Kidney tubule cell (primary cell): ENCODE measurements at regions not wholly inside any gene's neighbourhood (a gene's known extent, or its start where the extent isn't known, plus 50 kb on each side); places are given as distances from the start of the nearest gene placed in this dataset.

Source experiments
- DNase-seq: peaks from one replicate; pipeline ENCODE4 v3.0.0-alpha.2; 2018; ENCODE audit warnings: low spot score

DNA sequence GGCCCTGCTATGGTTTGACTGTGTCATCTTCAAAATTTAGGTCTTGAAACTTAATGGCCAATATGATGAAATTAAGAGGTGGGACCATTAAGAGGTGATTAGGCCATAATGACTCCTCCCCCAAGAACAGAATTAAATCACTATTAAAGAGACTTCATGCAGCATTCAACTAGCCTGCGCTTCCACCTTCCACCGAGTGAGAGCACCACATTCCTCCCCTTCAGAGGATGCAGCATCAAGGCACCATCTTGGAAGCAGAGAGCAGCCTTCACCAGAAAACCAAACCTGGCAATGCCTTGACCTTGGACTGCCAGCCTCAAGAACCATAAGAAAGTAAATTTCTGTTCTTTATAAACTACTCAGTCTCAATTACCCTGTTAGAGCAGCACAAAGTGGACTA, 371.1 kb upstream of the NFE2L3 start:
- DNase-seq, result no peak

DNA sequence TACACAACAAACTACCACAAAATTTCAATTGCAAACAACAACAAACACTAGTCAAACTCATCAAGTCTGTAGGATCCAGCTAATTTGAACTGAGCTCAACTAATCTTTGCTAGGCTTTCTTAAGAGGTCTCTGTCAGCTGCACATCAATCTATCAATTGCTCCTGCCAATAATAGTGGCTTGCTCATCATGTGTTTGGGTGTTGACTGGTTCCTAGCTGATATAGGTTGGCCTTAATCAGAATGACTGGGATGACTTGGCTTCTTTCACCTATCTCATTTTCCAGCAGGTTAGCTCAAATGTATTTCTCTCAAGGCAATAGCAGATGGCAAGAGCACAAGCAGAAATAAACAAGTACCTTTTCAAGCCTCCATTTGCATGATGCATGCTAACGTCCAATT, 370.3 kb upstream of the NFE2L3 start:
- no peak for DNase-seq

DNA sequence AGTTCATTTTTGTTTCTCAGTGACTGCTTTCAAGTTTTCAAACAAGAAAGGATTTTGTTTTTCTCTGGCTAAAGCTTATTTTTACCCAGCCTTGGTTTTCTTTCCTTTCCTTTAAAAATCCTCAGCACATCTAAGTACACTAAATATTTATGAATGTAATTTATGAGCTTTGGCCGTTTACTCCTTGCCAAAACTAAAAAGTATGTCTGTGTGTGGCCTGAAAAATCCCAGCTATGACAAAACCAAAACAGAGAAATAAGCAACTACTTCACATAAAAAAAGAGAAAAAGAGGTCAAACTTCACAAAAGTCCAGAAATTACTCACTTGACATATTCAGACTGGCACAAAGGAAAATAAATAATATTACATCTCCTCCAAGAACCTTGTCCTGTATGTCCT, 365.1 kb upstream of the NFE2L3 start:
- no peak for DNase-seq

DNA sequence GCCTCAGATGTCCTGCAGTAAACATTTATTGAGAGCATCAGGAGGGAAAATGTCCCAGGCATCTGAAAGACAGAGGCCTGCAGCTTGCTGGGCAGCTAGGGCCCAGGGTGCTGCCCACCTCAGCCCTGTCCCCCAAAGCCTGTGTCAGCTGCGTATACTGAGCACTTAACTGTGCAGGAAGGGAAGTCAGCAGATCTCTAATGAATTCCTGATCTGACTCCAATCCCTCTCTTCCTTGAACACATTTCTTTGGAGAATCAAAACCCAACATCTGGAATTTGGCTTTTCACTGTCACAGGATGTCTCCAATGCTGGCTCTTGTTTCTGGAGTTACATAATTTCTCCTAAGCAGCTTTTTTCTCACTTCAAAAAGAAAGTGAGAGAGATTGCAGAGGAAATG, 364.7 kb upstream of the NFE2L3 start:
- DNase-seq, result no peak

DNA sequence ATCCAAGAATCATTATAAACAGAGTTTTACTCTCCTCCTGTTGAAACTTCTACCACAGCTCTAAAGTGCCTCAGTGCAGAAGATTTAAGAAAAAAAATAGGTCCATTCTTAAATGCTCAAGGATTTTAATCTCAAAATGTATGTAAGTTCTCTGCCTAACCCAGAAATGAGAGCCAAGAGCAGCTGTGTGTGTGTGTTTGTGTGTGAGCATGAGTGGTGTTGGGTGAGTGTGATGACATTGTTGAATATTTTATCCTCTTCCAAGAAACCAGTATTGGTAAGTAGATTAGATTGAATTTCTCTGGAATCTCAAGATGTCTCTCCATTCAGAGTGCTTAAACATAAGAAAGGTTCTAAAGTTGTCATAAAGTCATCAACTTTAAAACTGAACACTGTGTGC, 363.6 kb upstream of the NFE2L3 start:
- DNase-seq, result no peak

DNA sequence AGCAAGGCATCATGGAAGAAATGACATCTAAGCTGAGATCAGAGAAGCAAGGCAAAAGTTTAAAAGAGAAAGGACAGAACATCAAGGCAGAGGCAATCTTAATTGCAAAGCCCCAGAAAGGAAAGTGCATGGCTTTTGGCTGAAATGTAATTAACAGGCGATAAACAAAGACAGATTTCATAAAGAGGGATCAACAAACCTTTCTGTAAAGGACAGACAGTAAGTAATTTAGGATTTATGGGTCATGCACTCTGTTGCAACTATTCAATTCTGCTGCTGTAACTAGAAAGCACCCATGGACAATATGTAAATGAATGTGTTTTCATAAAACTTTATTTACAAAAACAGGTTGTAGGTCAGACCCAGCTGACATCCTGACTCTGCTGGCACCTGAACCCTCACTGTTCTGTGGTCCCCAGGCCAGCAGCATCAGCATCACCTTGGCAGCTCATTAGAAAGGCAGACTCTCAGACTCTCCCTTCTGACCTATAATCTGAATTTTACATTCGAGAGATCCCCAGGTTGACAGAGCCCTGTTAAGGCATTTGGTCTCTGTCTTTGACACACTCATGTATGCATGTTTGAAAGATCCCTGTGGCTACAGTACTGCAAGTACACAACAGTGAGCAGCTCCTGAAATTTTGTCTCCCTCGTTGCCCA, 362.9 kb upstream of the NFE2L3 start:
- no peak for DNase-seq

DNA sequence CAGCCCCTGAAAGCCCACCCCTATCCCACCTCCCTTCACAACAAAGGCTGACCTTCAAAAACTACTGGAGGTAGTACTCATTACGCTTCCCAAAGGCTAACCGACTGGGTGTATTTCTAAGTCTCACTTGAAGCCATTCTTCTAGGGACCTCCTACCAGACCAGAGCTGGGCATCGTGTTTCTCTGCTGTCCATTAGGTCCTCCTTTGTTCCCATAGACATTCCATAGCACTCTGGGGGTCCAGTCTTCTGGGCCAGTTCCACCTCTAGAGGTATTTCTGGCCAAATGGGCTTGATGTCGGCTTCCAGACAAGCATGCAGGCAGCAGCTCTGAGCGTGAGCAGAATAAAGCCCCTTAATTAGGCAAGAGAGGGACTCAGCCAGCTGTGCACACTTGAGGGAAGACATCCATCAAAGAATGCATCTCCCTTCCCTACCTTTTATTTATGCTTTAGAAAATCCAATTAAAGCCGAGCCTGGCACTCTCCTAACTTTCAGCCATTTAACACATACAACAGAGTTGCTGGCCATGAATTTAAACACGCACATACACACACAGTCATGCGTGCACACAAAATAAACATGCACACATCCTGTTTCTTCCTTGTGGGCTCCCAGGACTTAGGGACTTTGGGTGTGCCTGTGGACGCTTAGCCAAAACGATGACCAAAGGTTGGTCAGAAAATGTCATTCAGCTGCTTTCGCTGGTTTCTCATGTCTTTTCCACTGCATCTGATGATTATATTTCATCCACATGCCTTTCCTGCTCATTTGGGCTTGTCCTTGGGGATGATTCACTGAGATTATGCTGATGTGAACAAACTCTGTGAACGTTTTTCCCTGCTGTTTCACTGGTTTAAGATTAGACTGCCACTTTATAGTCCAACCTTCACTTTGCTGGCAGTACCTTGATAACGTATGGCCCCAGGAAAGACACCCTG, 362.0 kb upstream of the NFE2L3 start:
- DNase-seq, result peak; percentile 39

DNA sequence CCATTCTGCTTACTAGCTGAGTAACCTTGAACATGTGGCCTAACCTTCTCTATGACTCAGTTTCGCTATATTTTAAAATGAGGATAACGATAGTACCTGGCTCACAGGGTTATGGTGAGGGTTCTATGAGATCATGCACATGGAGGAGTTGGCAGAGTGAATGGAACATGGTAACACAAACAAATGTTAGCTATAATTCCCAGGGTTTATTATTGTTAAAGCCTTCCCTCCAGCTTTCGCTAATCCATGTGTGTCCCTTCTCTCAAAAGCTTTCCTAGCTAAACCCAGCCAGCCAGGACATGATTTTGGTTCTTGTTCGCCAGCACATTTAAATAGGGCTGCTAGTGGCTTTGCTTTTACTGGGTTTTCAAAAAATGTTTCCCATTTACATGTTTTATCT, 361.0 kb upstream of the NFE2L3 start:
- no peak for DNase-seq

DNA sequence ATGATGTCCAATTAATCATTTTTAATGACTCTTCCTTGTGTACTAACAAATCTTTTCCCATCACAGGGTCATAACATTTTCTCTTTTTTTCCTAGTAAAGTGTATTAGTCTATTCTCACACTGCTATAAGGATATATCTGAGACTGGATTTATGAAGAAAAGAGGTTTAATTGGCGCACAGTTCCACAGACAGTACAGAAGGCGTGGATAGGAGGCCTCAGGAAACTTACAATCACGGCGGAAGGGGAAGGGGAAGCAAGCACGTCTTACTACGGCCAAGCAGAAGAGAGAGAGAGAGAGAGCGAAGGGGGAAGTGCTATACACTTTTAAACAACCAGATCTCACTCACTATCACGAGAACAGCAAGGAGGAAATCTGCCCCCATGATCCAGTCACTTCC, 359.4 kb upstream of the NFE2L3 start:
- no peak for DNase-seq

DNA sequence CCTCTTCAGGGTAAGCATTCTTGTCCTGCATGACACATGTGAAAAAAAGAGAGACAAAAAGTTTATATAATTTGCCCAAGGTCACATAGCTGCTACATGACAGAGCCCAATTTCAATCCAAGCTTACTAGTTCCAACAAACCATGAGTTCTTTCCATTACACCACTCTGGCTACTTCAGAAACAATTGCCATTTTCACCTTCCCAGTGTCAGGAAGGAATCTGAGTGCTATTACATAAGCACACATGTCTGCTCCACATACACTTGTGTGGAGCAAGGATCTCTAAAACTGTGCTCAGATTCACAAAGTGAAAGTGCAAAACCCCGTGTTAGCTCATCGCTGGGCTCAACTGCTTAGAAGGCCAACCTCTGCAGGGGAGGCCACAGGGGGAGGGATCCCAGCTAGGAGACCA, 356.2 kb upstream of the NFE2L3 start:
- no peak for DNase-seq

DNA sequence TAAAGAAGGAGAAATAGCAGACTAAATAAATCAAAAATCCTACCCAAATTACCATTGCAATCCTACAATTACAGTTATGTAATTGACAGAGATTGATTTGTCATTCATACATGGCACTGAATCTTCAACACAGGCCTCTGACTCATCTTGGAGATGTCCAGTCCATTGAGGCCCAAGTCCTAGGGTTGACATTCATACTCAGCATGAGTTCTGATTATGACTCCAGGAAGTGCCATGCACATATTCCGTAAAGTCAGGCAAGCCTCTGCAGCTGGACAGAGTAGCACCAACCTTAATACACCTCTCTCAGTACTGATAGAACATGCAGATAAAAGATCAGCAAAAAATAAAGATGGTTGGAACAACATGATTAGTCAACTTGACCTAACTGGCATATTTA, 353.7 kb upstream of the NFE2L3 start:
- no peak for DNase-seq

DNA sequence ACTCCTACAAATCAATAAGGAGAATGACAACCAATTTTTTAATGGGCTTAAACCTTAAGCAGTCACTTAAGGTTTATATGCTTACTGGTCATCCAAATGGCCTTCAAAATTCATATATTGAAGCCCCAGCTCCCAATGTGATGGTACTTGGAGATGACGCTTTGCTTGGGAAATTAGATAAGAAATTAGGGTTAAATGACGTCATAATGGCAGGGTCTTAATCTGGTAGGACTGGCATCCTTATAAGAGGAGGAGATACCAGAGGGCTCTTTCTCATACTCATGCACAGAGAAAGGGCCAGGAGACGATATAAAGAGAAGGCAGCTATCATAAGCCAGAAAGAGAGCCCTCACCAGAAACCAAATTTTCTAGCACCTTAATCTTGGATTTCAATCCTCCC, 350.8 kb upstream of the NFE2L3 start:
- no peak for DNase-seq

DNA sequence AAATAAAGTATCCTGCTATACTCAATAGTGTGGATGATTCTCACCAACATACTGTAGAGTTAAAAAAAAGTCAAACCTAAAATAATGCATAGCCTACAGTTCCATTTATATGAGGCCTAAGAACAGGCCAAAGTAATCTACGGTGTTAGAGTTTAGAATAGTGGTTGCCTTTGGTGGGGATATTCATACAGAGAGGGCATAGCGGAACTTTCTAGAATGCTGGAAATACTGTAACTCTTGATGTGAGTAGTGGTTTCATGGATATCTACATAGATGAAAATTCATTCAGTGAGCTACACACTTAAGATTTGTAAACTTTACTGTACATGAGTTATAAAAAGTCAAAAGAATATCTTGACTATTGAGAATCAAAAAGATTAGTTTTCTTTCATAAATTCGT, 349.9 kb upstream of the NFE2L3 start:
- no peak for DNase-seq

DNA sequence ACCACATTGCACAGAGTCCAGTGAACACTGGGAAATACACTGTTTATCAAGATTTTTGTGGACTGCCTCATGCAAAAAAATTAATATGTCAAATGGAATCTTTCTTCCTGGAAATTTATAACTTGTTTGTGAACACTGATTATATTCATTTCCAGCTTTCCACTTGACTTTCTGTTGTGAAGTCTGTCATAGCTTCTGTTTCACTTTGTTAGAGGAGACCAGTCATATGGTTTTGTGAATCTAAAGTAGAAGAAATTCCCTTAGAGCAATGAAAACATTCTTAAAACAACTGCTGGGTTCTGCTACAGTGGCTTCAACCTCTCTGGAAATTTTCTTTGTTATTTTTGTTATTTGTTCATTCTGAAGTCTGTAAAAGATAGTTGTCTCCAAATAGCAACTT, 349.5 kb upstream of the NFE2L3 start:
- DNase-seq, result no peak

DNA sequence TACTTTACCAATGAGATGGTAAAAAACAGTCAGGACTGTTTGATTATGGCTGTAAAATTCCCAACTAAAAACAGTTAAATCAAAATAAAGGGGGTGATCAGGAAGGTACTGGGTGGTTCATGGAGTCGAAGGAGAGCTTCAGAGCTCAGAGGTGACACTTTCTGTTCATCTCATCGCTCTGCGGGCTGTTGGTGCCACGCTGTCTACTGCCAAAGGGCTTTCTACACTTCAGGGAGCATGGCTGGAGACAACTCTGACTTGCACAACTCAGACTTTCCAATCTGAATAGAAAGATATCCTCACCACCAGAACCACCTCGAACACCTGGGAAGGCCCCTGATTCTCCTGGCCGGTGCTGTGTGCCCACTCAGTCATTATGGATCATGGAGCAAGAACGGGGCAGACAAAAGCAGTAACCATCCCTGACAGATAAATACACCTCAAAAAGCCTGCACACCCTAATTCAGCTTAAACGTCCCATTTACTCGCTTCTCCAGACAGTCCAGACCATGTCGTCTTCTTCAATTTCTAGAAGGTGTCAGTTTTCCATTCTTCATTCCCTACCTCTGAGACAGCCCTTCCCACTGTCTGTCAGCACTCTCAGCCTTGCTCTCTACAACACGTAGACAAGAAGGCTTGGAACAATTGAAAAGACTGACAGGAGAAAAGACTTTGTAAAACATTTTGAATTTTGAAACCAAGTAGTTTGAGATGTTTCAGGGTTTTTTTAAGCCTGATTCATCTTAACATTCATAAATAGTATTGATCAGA, 348.7 kb upstream of the NFE2L3 start:
- no peak for DNase-seq

DNA sequence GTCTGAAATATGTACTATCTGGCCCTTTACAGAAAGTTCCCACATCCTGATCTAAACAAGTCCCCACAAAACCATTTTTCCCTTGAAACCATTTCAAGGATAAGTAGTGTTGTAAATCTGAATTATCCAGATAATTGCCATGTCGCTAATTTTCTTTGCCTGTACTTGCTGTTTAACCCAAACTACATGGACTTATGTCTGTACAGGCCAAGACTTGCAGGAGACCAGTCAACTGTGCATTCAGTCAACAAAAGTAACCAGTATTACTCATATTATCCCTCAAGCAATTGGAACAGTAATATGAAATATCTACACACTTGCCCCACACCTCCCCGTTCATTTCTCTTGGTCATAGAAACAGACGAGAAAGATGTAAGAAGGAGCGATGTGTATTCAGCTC, 347.8 kb upstream of the NFE2L3 start:
- DNase-seq, result peak; percentile 12

DNA sequence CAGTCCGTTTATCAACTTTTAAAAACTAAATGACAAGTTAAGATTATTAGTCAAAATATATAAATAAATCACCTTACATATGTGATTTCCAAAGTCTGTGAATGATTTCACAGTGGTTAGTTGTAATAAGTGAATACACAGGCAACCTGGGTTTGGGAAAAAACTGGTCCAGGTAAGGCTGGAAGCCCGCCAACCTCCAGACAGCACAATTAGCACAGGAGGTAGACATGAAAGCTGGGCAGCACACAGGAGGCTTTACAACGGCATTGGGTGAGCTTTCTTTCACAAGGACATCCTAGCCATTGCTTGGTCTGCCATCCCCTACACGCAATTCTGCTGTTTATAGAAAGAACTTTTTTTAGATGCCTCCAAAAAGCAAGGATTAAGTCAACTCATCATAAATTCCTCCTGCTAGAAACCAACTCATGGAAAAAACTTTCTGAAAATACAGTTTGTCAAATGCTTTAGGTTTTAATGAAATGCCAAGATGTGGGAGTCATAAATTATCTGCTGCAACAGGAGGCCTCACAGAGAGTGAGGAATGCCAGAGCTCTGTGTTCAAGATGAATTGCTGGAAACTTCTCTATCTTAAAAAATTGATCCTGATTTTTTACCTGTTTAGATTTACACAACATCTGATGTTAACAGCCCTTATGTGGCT, 346.8 kb upstream of the NFE2L3 start:
- peak; percentile 35 for DNase-seq

DNA sequence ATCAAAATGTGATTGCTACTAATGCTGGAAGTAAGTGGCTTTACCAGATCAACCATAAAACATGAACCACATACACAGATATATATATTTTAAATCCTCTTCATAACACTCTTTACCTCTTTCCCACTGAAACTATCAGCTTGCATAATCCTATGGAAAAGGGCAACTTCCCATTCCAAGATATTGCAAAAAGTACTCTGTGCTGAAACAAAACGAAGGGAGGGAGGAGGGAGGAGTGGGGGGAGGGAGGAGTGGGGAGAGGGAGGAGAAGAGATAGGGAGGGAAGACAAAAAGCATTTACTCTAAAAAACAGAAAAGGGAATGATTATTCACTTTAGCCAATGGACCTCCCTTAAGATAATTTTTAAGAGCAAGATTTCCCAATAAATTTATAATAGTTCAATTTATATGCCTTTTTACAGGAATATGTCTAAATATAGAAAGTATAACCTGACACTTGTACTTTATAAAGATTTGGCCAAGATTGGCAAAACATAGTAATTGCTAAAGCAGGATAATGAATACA, 344.8 kb upstream of the NFE2L3 start:
- no peak for DNase-seq

DNA sequence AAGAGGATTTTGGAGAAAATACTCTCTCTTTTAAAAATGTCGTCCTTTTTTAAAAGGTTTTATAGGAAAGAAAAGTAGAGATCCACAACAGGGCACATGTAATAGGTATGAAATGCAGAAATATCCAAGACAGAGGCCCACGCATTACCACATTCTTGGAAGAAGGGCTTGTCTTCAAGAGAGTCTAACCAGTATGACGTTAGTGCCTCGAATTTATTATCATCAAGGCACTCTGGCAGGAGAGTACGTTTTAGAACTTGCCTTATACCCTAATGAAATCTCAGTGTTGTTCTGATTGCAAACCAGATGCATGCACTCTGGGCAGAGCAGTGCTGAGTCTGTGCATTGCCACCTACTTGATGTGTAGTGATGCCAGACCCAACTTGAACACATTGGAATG, 342.6 kb upstream of the NFE2L3 start:
- no peak for DNase-seq

DNA sequence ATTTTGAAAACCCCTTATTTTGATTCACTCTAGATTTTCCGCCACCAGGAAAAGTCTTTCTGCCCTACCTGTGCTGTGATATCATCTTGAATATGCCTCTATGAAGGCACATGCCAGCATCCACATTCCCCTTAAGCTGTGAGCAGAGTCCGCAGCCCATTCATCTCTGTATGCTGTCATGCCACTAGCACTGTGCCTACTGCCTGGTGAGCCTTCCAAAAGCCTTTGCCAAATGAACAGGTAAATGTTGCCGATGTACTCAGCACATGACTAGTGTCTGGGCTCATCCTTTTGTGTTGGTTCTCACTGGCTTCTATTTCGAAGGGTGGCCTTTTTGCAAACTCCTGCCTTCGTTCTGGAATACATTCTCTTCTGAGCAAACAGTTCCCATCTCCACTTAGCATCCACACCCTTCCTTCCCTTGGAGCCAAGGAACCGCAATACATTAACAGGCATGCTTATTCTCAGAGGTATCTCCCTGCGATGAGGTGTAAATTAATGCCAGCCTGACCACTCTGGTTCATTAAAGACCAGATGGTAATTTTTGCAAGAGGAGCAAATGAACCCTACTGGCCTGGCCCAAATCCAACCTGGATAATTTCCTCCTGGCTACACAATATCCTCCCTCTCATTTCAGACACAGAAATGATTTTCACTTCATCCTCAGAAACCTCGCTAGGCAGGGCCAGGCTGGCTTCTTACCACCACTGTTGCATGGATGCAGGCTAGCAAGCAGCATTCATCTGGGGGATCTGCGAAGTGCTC, 339.7 kb upstream of the NFE2L3 start:
- DNase-seq, result no peak

DNA sequence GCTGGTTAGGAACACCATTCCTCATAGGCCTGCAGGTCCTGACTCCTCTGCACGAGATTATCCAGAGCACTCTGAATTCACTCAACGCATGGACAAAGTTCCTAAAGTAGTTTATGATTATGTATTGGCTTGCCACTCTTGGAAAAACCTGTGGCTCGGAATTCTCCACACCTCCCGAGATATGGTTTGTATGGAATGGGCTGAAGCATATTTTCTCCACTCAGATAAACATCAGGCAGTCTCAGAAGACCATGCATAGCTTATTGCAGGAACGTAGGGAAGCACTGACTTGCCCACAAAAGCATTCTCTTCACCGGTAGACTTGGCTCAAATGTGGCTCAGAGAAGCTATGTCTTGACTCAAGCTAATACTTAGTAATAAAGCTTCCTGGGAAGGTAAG, 338.6 kb upstream of the NFE2L3 start:
- DNase-seq, result no peak
